K562 (cell line): ENCODE measurements at regions not wholly inside any gene's neighbourhood (a gene's known extent, or its start where the extent isn't known, plus 50 kb on each side); places are given as distances from the start of the nearest gene placed in this dataset.

Experiments
- ATAC-seq: fragments of 200-7000 bp; cut with Tn5 transposase; 3 replicates; pipeline ENCODE4 v1.9.1; 2020; ENCODE audit warnings: moderate library complexity
- BruUV-seq: library from RNA; stranded (reverse); fragments of 400-500 nt; replicated peaks from 2 replicates; lab custom pipeline; 2021; lab: Mats Ljungman, UMichigan
- CTCF ChIA-PET: fragments of 300-600 bp; formaldehyde crosslinking; extraction: SDS; loops from one replicate; lab custom pipeline; 2021; ENCODE audit warnings: low intra/inter-chr PET ratio; lab: Yijun Ruan, JAX
- POLR2A ChIA-PET: fragments of 300-600, 350-650 bp; sonication (Branson Sonifier 250); formaldehyde crosslinking; extraction: SDS; loops from one replicate; lab custom pipeline; 2021; ENCODE audit warnings: antibody characterized with exemption, inconsistent platforms; lab: Yijun Ruan, JAX
- DNase-seq, 4 experiments: peaks; one replicate each; pipeline versions ENCODE4 v3.0.0 to v3.0.0-alpha.2; 2011 to 2018; ENCODE audit warnings: low spot score in 3 of 4, mixed read lengths in 3 of 4; ENCODE audit errors: extremely low read depth in 1 of 4
- FAIRE-seq: peaks from 2 replicates; lab custom pipeline; 2011; peaks lifted over from hg19 to GRCh38; lab: Jason Lieb, UNC
- H2AFZ ChIP-seq: 2 replicates; pipeline ENCODE4 v1.6.0; 2011; ENCODE audit warnings: low read depth, low read length, control low read depth, inconsistent platforms
- H3K27ac ChIP-seq: fragments of 200-600 bp; 3 replicates; pipeline ENCODE4 v1.8.0; 2011; ENCODE audit warnings: low read depth, mild to moderate bottlenecking, control low read depth, inconsistent platforms, low read length, moderate library complexity, mixed read lengths; ENCODE audit errors: extremely low read depth
- H3K27me3 ChIP-seq, 2 experiments: fragments of 300-600 bp in 1 of 2; 2 replicates in 1 of 2; 3 replicates in 1 of 2; pipeline versions ENCODE4 v1.6.0 to v1.8.0; 2011; ENCODE audit warnings: inconsistent platforms in 2 of 2, low read length in 2 of 2, mild to moderate bottlenecking in 1 of 2, mixed read lengths in 1 of 2, moderate library complexity in 1 of 2; ENCODE audit not compliant: control insufficient read depth in 2 of 2, insufficient read depth in 2 of 2
- H3K36me3 ChIP-seq: fragments of 300-600 bp; 3 replicates; pipeline ENCODE4 v1.8.0; 2011; ENCODE audit warnings: mild to moderate bottlenecking, low read length, inconsistent platforms; ENCODE audit not compliant: control insufficient read depth, insufficient read depth
- H3K4me1 ChIP-seq, 2 experiments: fragments of 200-600 bp in 1 of 2; replicated peaks in 1 of 2; 2 replicates in 1 of 2; 3 replicates in 1 of 2; pipeline versions ENCODE4 v1.5.1 to v1.8.0; 2011; ENCODE audit warnings: inconsistent platforms in 2 of 2, low read length in 2 of 2, mild to moderate bottlenecking in 1 of 2, mixed read lengths in 1 of 2, moderate library complexity in 1 of 2; ENCODE audit not compliant: control insufficient read depth in 2 of 2, insufficient read depth in 2 of 2
- H3K4me2 ChIP-seq: 2 replicates; pipeline ENCODE4 v1.6.1; 2011; ENCODE audit warnings: low read length, control low read depth, inconsistent platforms, mixed read lengths; ENCODE audit not compliant: insufficient read depth
- H3K4me3 ChIP-seq: fragments of 200-600 bp; sonication (generic), shearing (Covaris generic); 2 replicates; pipeline ENCODE4 v1.5.1; 2016; ENCODE audit warnings: control low read depth, inconsistent platforms
- H3K79me2 ChIP-seq: fragments of 200-600 bp; 3 replicates; pipeline ENCODE4 v1.8.0; 2011; ENCODE audit warnings: low read length, inconsistent platforms; ENCODE audit not compliant: control insufficient read depth, insufficient read depth
- H3K9ac ChIP-seq, 2 experiments: 2 replicates each; pipeline versions ENCODE4 v1.6.0 to v1.6.1; 2011; ENCODE audit warnings: low read depth in 2 of 2, low read length in 2 of 2, control low read depth in 1 of 2, inconsistent platforms in 1 of 2, mild to moderate bottlenecking in 1 of 2, mixed read lengths in 1 of 2; ENCODE audit not compliant: insufficient read depth in 1 of 2
- H3K9me1 ChIP-seq: one replicate; pipeline ENCODE4 v1.6.0; 2011; ENCODE audit warnings: inconsistent platforms, mild to moderate bottlenecking, low read length, moderate library complexity; ENCODE audit not compliant: control insufficient read depth, insufficient read depth
- H3K9me3 ChIP-seq: replicated peaks from 2 replicates; pipeline ENCODE4 v1.5.1; 2011; ENCODE audit warnings: low read depth, low read length, inconsistent platforms; ENCODE audit not compliant: control insufficient read depth, insufficient read depth
- H4K20me1 ChIP-seq: replicated peaks from 2 replicates; pipeline ENCODE4 v1.6.1; 2011; ENCODE audit warnings: low read length, inconsistent platforms, mixed read lengths; ENCODE audit not compliant: control insufficient read depth, insufficient read depth
- EP300 ChIP-seq: IDR thresholded peaks from 2 replicates; pipeline ENCODE4 v1.6.1; 2012; ENCODE audit warnings: low read length, improper control_type of control experiment
- ETS2 ChIP-seq: IDR thresholded peaks from 2 replicates; pipeline ENCODE4 v1.6.1; 2016; ENCODE audit warnings: borderline replicate concordance, missing genetic modification characterization, mild to moderate bottlenecking, moderate library complexity, missing compliant biosample characterization; ENCODE audit not compliant: poor library complexity, severe bottlenecking
- KAT7 ChIP-seq: sonication (generic); formaldehyde crosslinking; IDR thresholded peaks from 2 replicates; pipeline ENCODE4 v1.8.0; 2022; ENCODE audit warnings: missing genetic modification reagents, mild to moderate bottlenecking, borderline replicate concordance
- KLF1 ChIP-seq: fragments of 450-650 bp; IDR thresholded peaks from 2 replicates; pipeline ENCODE4 v1.6.1; 2016; ENCODE audit warnings: missing genetic modification characterization, missing compliant biosample characterization
- KLF10 ChIP-seq: fragments of 250-450 bp; sonication (Bioruptor Pico); IDR thresholded peaks from 2 replicates; pipeline ENCODE4 v1.6.1; 2021; ENCODE audit warnings: matching md5 sums
- RFX1 ChIP-seq: fragments of 450-650 bp; IDR thresholded peaks from 2 replicates; pipeline ENCODE4 v1.6.1; 2016; ENCODE audit warnings: mild to moderate bottlenecking, moderate library complexity
- TOE1 ChIP-seq, 2 experiments: fragments of 450-650 bp in 1 of 2; sonication (generic) in 1 of 2; formaldehyde crosslinking in 1 of 2; IDR thresholded peaks; 2 replicates each; pipeline versions ENCODE4 v1.7.1 to v1.8.0; 2016 to 2022; ENCODE audit warnings: borderline replicate concordance in 2 of 2, mild to moderate bottlenecking in 2 of 2, antibody characterized with exemption in 1 of 2, inconsistent platforms in 1 of 2, low read depth in 1 of 2, missing genetic modification reagents in 1 of 2, moderate library complexity in 1 of 2
- ZFP36 ChIP-seq: fragments of 150-350 bp; IDR thresholded peaks from 2 replicates; pipeline ENCODE4 v1.6.1; 2018; ENCODE audit warnings: low read length, low read depth; ENCODE audit not compliant: partially characterized antibody
- ZNF124 ChIP-seq: sonication (generic); formaldehyde crosslinking; IDR thresholded peaks from 2 replicates; pipeline ENCODE4 v1.8.1; 2022; ENCODE audit warnings: missing genetic modification reagents
- ZNF165 ChIP-seq: fragments of 250-450 bp; sonication (Bioruptor Pico); IDR thresholded peaks from 2 replicates; pipeline ENCODE4 v1.4.0; 2020; ENCODE audit warnings: borderline replicate concordance
- ZNF212 ChIP-seq: fragments of 450-650 bp; formaldehyde crosslinking; IDR thresholded peaks from 2 replicates; pipeline ENCODE4 v1.4.0; 2020; ENCODE audit warnings: mild to moderate bottlenecking
- WGBS: fragments of 100-300 bp; shearing (Covaris generic); methylation state at CpG from one replicate; pipeline ENCODE4 v1.1.6; 2016; ENCODE audit warnings: low coverage, mixed read lengths; ENCODE audit not compliant: insufficient coverage; ENCODE audit errors: missing lambda C conversion rate; 5-methylcytosine and 5-hydroxymethylcytosine counted together
- in situ Hi-C: fragments of 300-500 bp; cut with MboI; formaldehyde crosslinking; loops from 4 replicates; pipeline ENCODE4 v1.15.0; 2018; ENCODE audit warnings: inconsistent platforms, mixed read lengths
- intact Hi-C: fragments of 100-400 bp; cut with micrococcal nuclease; formaldehyde crosslinking; loops from 2 replicates; pipeline ENCODE4 v1.14.2; 2022
- TF ChIP-seq, protein P1 (sequence below): fragments of 250-450 bp; sonication (Bioruptor Pico); IDR thresholded peaks from 2 replicates; pipeline ENCODE4 v1.8.0; 2022; ENCODE audit warnings: inconsistent platforms, mild to moderate bottlenecking, moderate library complexity, borderline replicate concordance

DNA sequence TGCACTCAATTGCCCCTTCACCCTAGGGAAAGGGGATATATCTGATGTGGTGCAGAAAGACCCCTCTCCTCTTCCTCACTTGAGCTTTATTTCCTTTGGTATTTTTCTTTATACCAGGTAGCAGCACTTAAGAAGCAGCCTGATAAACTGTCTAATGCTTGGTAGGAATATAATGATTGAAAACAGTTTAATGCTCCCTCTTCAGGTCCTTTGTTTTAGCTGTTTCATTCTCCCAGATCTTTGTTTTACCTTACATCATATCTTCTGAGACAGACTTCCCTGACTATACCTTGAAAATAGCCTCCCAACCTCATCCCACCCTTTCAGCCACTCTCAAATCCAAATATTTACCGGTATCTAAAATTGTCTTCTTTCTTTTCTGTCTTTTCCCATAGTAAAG, 87.9 kb downstream of the NUDT12 start:
- CTCF ChIA-PET, result interaction anchor here (3.3 kb wide), 1 partner anchor 242 kb away, joined by 27 read pairs; no protein-coding TSS in a partner anchor
- no peak overlapping the region for H3K9ac ChIP-seq
- H3K9me3 ChIP-seq, result no peaks in the 10 kb centered on the region
- POLR2A ChIA-PET, result interaction anchor here (1.3 kb wide), 1 partner anchor 13 kb away, joined by 3 read pairs; no protein-coding TSS in a partner anchor
- H3K27ac ChIP-seq, result no peak overlapping the region
- no peak overlapping the region for H2AFZ ChIP-seq
- TF ChIP-seq KLF10 (CRISPR knock-in tag) (no peak), ZNF212 (CRISPR knock-in tag) (no peak), TOE1 (IDR thresholded peaks at IDR 0.05; ENCODE audit: borderline replicate concordance) (no peak), TOE1 (CRISPR knock-in tag; IDR thresholded peaks at IDR 0.05; ENCODE audit: borderline replicate concordance, low read depth) (no peak), KAT7 (no peak), RFX1 (no peak), KLF1 (tag) (no peak), ZFP36 (no peak), ZNF124 (CRISPR knock-in tag) (no peak), EP300 (no peak), ZNF165 (CRISPR knock-in tag) (no peak), ETS2 (no peak)
- TF ChIP-seq, protein P1, sequence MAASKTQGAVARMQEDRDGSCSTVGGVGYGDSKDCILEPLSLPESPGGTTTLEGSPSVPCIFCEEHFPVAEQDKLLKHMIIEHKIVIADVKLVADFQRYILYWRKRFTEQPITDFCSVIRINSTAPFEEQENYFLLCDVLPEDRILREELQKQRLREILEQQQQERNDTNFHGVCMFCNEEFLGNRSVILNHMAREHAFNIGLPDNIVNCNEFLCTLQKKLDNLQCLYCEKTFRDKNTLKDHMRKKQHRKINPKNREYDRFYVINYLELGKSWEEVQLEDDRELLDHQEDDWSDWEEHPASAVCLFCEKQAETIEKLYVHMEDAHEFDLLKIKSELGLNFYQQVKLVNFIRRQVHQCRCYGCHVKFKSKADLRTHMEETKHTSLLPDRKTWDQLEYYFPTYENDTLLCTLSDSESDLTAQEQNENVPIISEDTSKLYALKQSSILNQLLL, result no peak
- TF ChIP-seq, all 486 proteins: peak for 0
- BruUV-seq, result no TSS peak
- Histone ChIP-seq H3K79me2 (no peaks in the 10 kb centered on the region), H3K4me3 (no peak overlapping the region), H3K36me3 (no peaks in the 10 kb centered on the region), H3K27me3 (no peaks in the 10 kb centered on the region), H3K4me2 (no peak overlapping the region), H3K9me1 (no peaks in the 10 kb centered on the region), H4K20me1 (no peaks in the 10 kb centered on the region), H3K4me1 (no peaks in the 10 kb centered on the region)
- in situ Hi-C loops (loop anchor here (5.0 to 25.0 kb wide), 2 partner anchors 242 to 937 kb away; no protein-coding TSS in a partner anchor), intact Hi-C loops (loop anchor here (1.0 to 10.0 kb wide), 3 partner anchors 227 to 790 kb away; no protein-coding TSS in a partner anchor)
- FAIRE-seq, result no peak
- no peak for ATAC-seq
- DNase-seq, result no peak
- WGBS, result 0% methylated on average over 1 of the region's 1 CpG
